ENCODE measurements at regions not wholly inside any gene's neighbourhood (a gene's known extent, or its start where the extent isn't known, plus 50 kb on each side); places are given as distances from the start of the nearest gene placed in this dataset.

DNA sequence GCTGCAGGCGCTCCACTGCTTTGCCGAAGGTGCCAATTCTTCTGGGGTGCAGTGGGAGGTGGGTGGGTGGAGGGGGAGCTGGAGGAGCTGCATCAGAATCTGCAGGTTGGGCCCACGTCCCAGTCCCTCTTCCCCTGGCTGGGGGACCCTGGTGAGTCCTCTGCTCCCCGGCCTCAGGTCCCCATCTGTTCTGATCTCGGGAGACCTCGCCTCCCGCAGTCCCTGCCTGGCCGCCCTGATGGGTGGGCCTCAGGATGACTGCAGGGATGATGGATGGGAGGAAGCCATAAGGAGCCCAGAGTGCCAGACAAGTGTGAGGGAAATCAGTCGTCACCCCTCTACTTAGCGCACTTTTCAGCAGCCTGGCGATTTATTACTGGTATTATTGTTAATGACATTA is 89.3 kb upstream of the PCBD1 start:
- TF ChIP-seq CTCF (IDR thresholded peaks at IDR 0.05), result no peak
- no peak for TF ChIP-seq POLR2AphosphoS5 (IDR thresholded peaks at IDR 0.05)
- no peak for TF ChIP-seq POLR2A (IDR thresholded peaks at IDR 0.05)
